OCI-LY7 (cell line): ENCODE measurements at regions not wholly inside any gene's neighbourhood (a gene's known extent, or its start where the extent isn't known, plus 50 kb on each side); places are given as distances from the start of the nearest gene placed in this dataset.

ENCODE experiments used
- BruUV-seq: library from RNA; stranded (reverse); fragments of 400-500 nt; replicated peaks from 2 replicates; lab custom pipeline; 2021; lab: Mats Ljungman, UMichigan
- CTCF ChIA-PET: fragments of 300-600 bp; sonication (Branson Sonifier 250); formaldehyde crosslinking; loops from one replicate; lab custom pipeline; 2022; ENCODE audit warnings: antibody characterized with exemption; ENCODE audit not compliant: unreplicated experiment; lab: Charles Lee
- POLR2A ChIA-PET: fragments of 300-600 bp; sonication (Branson Sonifier 250); formaldehyde crosslinking; loops from one replicate; lab custom pipeline; 2022; ENCODE audit warnings: antibody characterized with exemption; lab: Charles Lee
- DNase-seq: peaks from one replicate; pipeline ENCODE4 v3.0.0-alpha.2; 2015; ENCODE audit warnings: low spot score
- H2AFZ ChIP-seq: fragments of 200-600 bp; sonication (generic), shearing (Covaris generic); 2 replicates; pipeline ENCODE4 v1.6.1; 2014; ENCODE audit warnings: mild to moderate bottlenecking, antibody characterized with exemption, low read length, moderate library complexity
- H3K27ac ChIP-seq: fragments of 200-600 bp; sonication (generic); 2 replicates; pipeline ENCODE4 v1.5.1; 2014; ENCODE audit warnings: mixed run types, low read depth, mild to moderate bottlenecking, moderate library complexity, low read length, inconsistent platforms; ENCODE audit not compliant: poor library complexity, severe bottlenecking
- H3K36me3 ChIP-seq: fragments of 200-600 bp; sonication (generic); 2 replicates; pipeline ENCODE4 v1.6.1; 2014; ENCODE audit warnings: mild to moderate bottlenecking, antibody characterized with exemption, low read length, moderate library complexity, mixed read lengths; ENCODE audit not compliant: insufficient read depth
- H3K4me1 ChIP-seq: fragments of 200-600 bp; sonication (generic); 2 replicates; pipeline ENCODE4 v1.5.1; 2014; ENCODE audit warnings: mild to moderate bottlenecking, low read length; ENCODE audit not compliant: insufficient read depth, poor library complexity, severe bottlenecking
- H3K4me2 ChIP-seq: fragments of 200-600 bp; sonication (generic); 2 replicates; pipeline ENCODE4 v1.6.1; 2014; ENCODE audit warnings: mild to moderate bottlenecking, low read length
- H3K4me3 ChIP-seq: fragments of 200-600 bp; sonication (generic); 2 replicates; pipeline ENCODE4 v1.5.1; 2014; ENCODE audit warnings: mild to moderate bottlenecking, low read depth, low read length; ENCODE audit not compliant: poor library complexity, severe bottlenecking
- H3K79me2 ChIP-seq: fragments of 200-600 bp; sonication (generic); 2 replicates; pipeline ENCODE4 v1.6.1; 2016; ENCODE audit warnings: low read depth, mild to moderate bottlenecking, low read length, moderate library complexity, mixed read lengths; ENCODE audit not compliant: insufficient read depth
- H3K9me2 ChIP-seq: fragments of 200-600 bp; sonication (generic); 2 replicates; pipeline ENCODE4 v1.6.1; 2016; ENCODE audit warnings: mild to moderate bottlenecking, low read length, mixed read lengths; ENCODE audit not compliant: insufficient read depth
- H3K9me3 ChIP-seq: fragments of 200-600 bp; sonication (generic); 2 replicates; pipeline ENCODE4 v1.6.1; 2014; ENCODE audit warnings: mild to moderate bottlenecking, mixed run types, low read length, mixed read lengths
- H4K20me1 ChIP-seq: fragments of 200-600 bp; sonication (generic); 2 replicates; pipeline ENCODE4 v1.6.1; 2014; ENCODE audit warnings: mild to moderate bottlenecking, antibody characterized with exemption, low read length, moderate library complexity, mixed read lengths; ENCODE audit not compliant: insufficient read depth
- CTCF ChIP-seq: fragments of 200-600 bp; sonication (generic); conservative IDR thresholded peaks from 2 replicates; pipeline ENCODE4 v1.5.1; 2014; ENCODE audit warnings: mild to moderate bottlenecking, antibody characterized with exemption, low read length, moderate library complexity, mixed read lengths
- EZH2phosphoT487 ChIP-seq: fragments of 200-600 bp; sonication (generic); IDR thresholded peaks from 2 replicates; pipeline ENCODE4 v1.6.1; 2018; ENCODE audit warnings: low read depth, borderline replicate concordance, mild to moderate bottlenecking, mixed run types, antibody characterized with exemption, low read length, moderate library complexity, mixed read lengths
- intact Hi-C: fragments of 100-400 bp; cut with micrococcal nuclease; formaldehyde crosslinking; loops from one replicate; pipeline ENCODE4 v1.10.0; 2022; ENCODE audit not compliant: unreplicated experiment

GRCh38 chr4:20062054-20062453 lies 189.7 kb upstream of the SLIT2 start:
- no TSS peak for BruUV-seq

GRCh38 chr4:20050768-20051167 lies 200.9 kb upstream of the SLIT2 start:
- DNase-seq, result no peak
- Histone ChIP-seq H3K27ac (no peak overlapping the region), H2AFZ (no peak overlapping the region), H3K4me1 (no peaks in the 10 kb centered on the region), H4K20me1 (no peaks in the 10 kb centered on the region), H3K4me2 (no peak overlapping the region), H3K9me2 (no peaks in the 10 kb centered on the region), H3K79me2 (no peaks in the 10 kb centered on the region), H3K9me3 (no peaks in the 10 kb centered on the region), H3K36me3 (no peaks in the 10 kb centered on the region), H3K4me3 (no peak overlapping the region)
- CTCF ChIA-PET, result no interaction called here
- intact Hi-C loops, result no loop called here
- BruUV-seq, result no TSS peak
- TF ChIP-seq CTCF (no peak), EZH2phosphoT487 (no peak)
- POLR2A ChIA-PET, result interaction anchor here (0.6 to 0.7 kb wide), 2 partner anchors 25 to 1772 kb away, joined by 3 read pairs; no protein-coding TSS in a partner anchor

More at GRCh38 chr4:20062054-20062453, 189.7 kb upstream of the SLIT2 start:
- H4K20me1 ChIP-seq, result no peaks in the 10 kb centered on the region
- H3K4me3 ChIP-seq, result no peak overlapping the region
- H2AFZ ChIP-seq, result no peak overlapping the region
- no peaks in the 10 kb centered on the region for H3K4me1 ChIP-seq
- ChIA-PET CTCF (no interaction called here), POLR2A (no interaction called here)
- TF ChIP-seq EZH2phosphoT487 (no peak), CTCF (no peak)
- no peaks in the 10 kb centered on the region for H3K79me2 ChIP-seq
- no peaks in the 10 kb centered on the region for H3K9me2 ChIP-seq
- no peak for DNase-seq
- intact Hi-C loops, result no loop called here
- H3K4me2 ChIP-seq, result no peak overlapping the region
- H3K27ac ChIP-seq, result no peak overlapping the region
- H3K9me3 ChIP-seq, result no peaks in the 10 kb centered on the region
- H3K36me3 ChIP-seq, result no peaks in the 10 kb centered on the region

GRCh38 chr4:20049889-20050288 lies 201.8 kb upstream of the SLIT2 start:
- BruUV-seq, result no TSS peak
- no peak overlapping the region for H3K27ac ChIP-seq
- intact Hi-C loops, result no loop called here
- TF ChIP-seq EZH2phosphoT487 (no peak), CTCF (no peak)
- H3K36me3 ChIP-seq, result no peaks in the 10 kb centered on the region
- H3K4me3 ChIP-seq, result no peak overlapping the region
- no peak overlapping the region for H2AFZ ChIP-seq
- no peak overlapping the region for H3K4me2 ChIP-seq
- no peaks in the 10 kb centered on the region for H3K79me2 ChIP-seq
- no peaks in the 10 kb centered on the region for H4K20me1 ChIP-seq
- no peak for DNase-seq
- H3K9me2 ChIP-seq, result no peaks in the 10 kb centered on the region
- H3K9me3 ChIP-seq, result no peaks in the 10 kb centered on the region
- H3K4me1 ChIP-seq, result no peaks in the 10 kb centered on the region
- CTCF ChIA-PET, result no interaction called here
- POLR2A ChIA-PET, result no interaction called here
